ENCODE measurements at regions not wholly inside any gene's neighbourhood (a gene's known extent, or its start where the extent isn't known, plus 50 kb on each side); places are given as distances from the start of the nearest gene placed in this dataset.

- TF ChIP-seq CTCF (optimal IDR thresholded peaks at IDR 0.05 in 1 of 3, IDR thresholded peaks at IDR 0.05 in 1 of 3, conservative IDR thresholded peaks at IDR 0.05 in 1 of 3; ENCODE audit: extremely low read depth in 1 of 3, insufficient read depth in 2 of 3, low read length in 3 of 3) = no peak
- no peak for TF ChIP-seq EZH2 (IDR thresholded peaks at IDR 0.05; ENCODE audit: low read length)
Observed at GRCh38 chr15:69724333-69724732, 271.7 kb downstream of the RPLP1 start.

Measured in keratinocyte (primary cell).